ENCODE measurements at regions not wholly inside any gene's neighbourhood (a gene's known extent, or its start where the extent isn't known, plus 50 kb on each side); places are given as distances from the start of the nearest gene placed in this dataset.

DNA sequence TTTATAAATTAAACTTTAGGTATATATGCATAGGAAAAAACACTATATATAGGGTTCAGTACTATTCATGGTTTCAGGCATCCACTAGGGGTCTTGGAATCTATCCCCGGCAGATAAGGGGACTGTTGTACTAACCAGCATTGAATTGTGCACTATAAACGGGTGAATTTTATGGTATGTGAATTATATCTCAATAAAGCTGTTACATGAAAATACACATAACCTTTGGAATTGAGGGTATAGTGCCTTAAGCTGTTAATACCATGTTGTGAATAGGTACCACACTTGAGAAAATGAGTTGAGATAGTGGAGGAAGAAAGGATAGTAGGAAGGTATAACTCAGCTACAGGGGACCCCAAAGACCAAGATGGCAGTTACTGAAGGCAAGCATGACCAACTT is 167.3 kb downstream of the HAUS1 start:
- DNase-seq (ENCODE audit: extremely low spot score), result no peak
- POLR2A ChIA-PET, result no interaction called here
- TF ChIP-seq FOXK2 (IDR thresholded peaks at IDR 0.05) (no peak), LEF1 (IDR thresholded peaks at IDR 0.05; ENCODE audit: borderline replicate concordance) (no peak), BHLHE40 (IDR thresholded peaks at IDR 0.05; ENCODE audit: borderline replicate concordance) (no peak), ELF4 (IDR thresholded peaks at IDR 0.05) (no peak), HDGF (IDR thresholded peaks at IDR 0.05; ENCODE audit: borderline replicate concordance) (no peak)
- TF ChIP-seq, protein P1, sequence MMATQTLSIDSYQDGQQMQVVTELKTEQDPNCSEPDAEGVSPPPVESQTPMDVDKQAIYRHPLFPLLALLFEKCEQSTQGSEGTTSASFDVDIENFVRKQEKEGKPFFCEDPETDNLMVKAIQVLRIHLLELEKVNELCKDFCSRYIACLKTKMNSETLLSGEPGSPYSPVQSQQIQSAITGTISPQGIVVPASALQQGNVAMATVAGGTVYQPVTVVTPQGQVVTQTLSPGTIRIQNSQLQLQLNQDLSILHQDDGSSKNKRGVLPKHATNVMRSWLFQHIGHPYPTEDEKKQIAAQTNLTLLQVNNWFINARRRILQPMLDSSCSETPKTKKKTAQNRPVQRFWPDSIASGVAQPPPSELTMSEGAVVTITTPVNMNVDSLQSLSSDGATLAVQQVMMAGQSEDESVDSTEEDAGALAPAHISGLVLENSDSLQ (IDR thresholded peaks at IDR 0.05), result no peak
- CTCF ChIA-PET, result interaction anchor here (1.3 kb wide), 1 partner anchor 9 kb away, joined by 6 read pairs; no protein-coding TSS in a partner anchor

- POLR2A ChIA-PET, result interaction anchor here (0.9 kb wide), 1 partner anchor 100 kb away, joined by 4 read pairs; a partner anchor contains a TSS
- CTCF ChIA-PET, result no interaction called here
- no peak for DNase-seq (ENCODE audit: extremely low spot score)
- no peak for TF ChIP-seq TARDBP (IDR thresholded peaks at IDR 0.05)
- TF ChIP-seq FOXM1 (IDR thresholded peaks at IDR 0.05; ENCODE audit: borderline replicate concordance), result no peak
- TF ChIP-seq, protein P1 (IDR thresholded peaks at IDR 0.05), result no peak
- no peak for TF ChIP-seq SUZ12 (IDR thresholded peaks at IDR 0.05)
- no peak for TF ChIP-seq HDGF (IDR thresholded peaks at IDR 0.05; ENCODE audit: borderline replicate concordance)
- TF ChIP-seq L3MBTL2 (conservative IDR thresholded peaks at IDR 0.05), result no peak
- TF ChIP-seq LEF1 (IDR thresholded peaks at IDR 0.05; ENCODE audit: borderline replicate concordance), result no peak
- no peak for TF ChIP-seq CTBP1 (IDR thresholded peaks at IDR 0.05; ENCODE audit: borderline replicate concordance)
- TF ChIP-seq SP1 (IDR thresholded peaks at IDR 0.05), result no peak
- no peak for TF ChIP-seq ZNF384 (IDR thresholded peaks at IDR 0.05)
These were observed 169.7 kb downstream of the HAUS1 start for GRCh38 chr18:46273861-46274260.

GRCh38 chr18:46274266-46274665 is 170.1 kb downstream of the HAUS1 start:
- DNase-seq (ENCODE audit: extremely low spot score), result no peak
- CTCF ChIA-PET, result no interaction called here
- TF ChIP-seq LEF1 (IDR thresholded peaks at IDR 0.05; ENCODE audit: borderline replicate concordance), result no peak
- no peak for TF ChIP-seq L3MBTL2 (conservative IDR thresholded peaks at IDR 0.05)
- no peak for TF ChIP-seq ZNF384 (IDR thresholded peaks at IDR 0.05)
- POLR2A ChIA-PET, result interaction anchor here (0.9 kb wide), 1 partner anchor 101 kb away, joined by 4 read pairs; a partner anchor contains a TSS

GRCh38 chr18:46275370-46275769 is 171.2 kb downstream of the HAUS1 start:
- no peak for DNase-seq (ENCODE audit: extremely low spot score)
- ChIA-PET CTCF (interaction anchor here (0.6 to 0.9 kb wide), 2 partner anchors 202 to 383 kb away, joined by 3 to 5 read pairs; no protein-coding TSS in a partner anchor), POLR2A (no interaction called here)
- no peak for TF ChIP-seq L3MBTL2 (conservative IDR thresholded peaks at IDR 0.05)
- no peak for TF ChIP-seq BHLHE40 (IDR thresholded peaks at IDR 0.05; ENCODE audit: borderline replicate concordance)
- TF ChIP-seq FOXA1 (IDR thresholded peaks at IDR 0.05), result no peak
- TF ChIP-seq CTBP1 (IDR thresholded peaks at IDR 0.05; ENCODE audit: borderline replicate concordance), result no peak
- TF ChIP-seq ELF4 (IDR thresholded peaks at IDR 0.05), result no peak
- TF ChIP-seq ARNT (IDR thresholded peaks at IDR 0.05), result no peak
- TF ChIP-seq LEF1 (IDR thresholded peaks at IDR 0.05; ENCODE audit: borderline replicate concordance), result no peak

- CTCF ChIA-PET, result no interaction called here
- DNase-seq (ENCODE audit: extremely low spot score), result no peak
- POLR2A ChIA-PET, result no interaction called here
- no peak for TF ChIP-seq FOXK2 (IDR thresholded peaks at IDR 0.05)
- TF ChIP-seq ARNT (IDR thresholded peaks at IDR 0.05), result no peak
These were observed 172.6 kb downstream of the HAUS1 start for GRCh38 chr18:46276748-46277147.

GRCh38 chr18:46278481-46279465 is 174.6 kb downstream of the HAUS1 start:
- DNase-seq (ENCODE audit: extremely low spot score), result no peak
- POLR2A ChIA-PET, result no interaction called here

GRCh38 chr18:46279673-46280072 is 175.5 kb downstream of the HAUS1 start:
- ChIA-PET POLR2A (no interaction called here), CTCF (interaction anchor here (0.7 to 2.1 kb wide), 4 partner anchors 8 to 378 kb away, joined by 3 to 7 read pairs (median 5); no protein-coding TSS in a partner anchor)

More at GRCh38 chr18:46278481-46279465, 174.6 kb downstream of the HAUS1 start:
- CTCF ChIA-PET, result interaction anchor here (0.8 kb wide), 1 partner anchor 379 kb away, joined by 3 read pairs; no protein-coding TSS in a partner anchor
- TF ChIP-seq, protein P1 (IDR thresholded peaks at IDR 0.05), result peak; percentile 22; the same call in 1 of the 2 replicates
- TF ChIP-seq L3MBTL2 (conservative IDR thresholded peaks at IDR 0.05) (no peak), TARDBP (IDR thresholded peaks at IDR 0.05) (no peak)

More at GRCh38 chr18:46279673-46280072, 175.5 kb downstream of the HAUS1 start:
- TF ChIP-seq LEF1 (IDR thresholded peaks at IDR 0.05; ENCODE audit: borderline replicate concordance), result no peak
- no peak for TF ChIP-seq L3MBTL2 (conservative IDR thresholded peaks at IDR 0.05)
- TF ChIP-seq ZNF384 (IDR thresholded peaks at IDR 0.05), result no peak
- TF ChIP-seq CTBP1 (IDR thresholded peaks at IDR 0.05; ENCODE audit: borderline replicate concordance), result no peak
- no peak for TF ChIP-seq SP1 (IDR thresholded peaks at IDR 0.05)
- no peak for TF ChIP-seq BHLHE40 (IDR thresholded peaks at IDR 0.05; ENCODE audit: borderline replicate concordance)
- TF ChIP-seq TARDBP (IDR thresholded peaks at IDR 0.05), result no peak
- no peak for TF ChIP-seq NFRKB (IDR thresholded peaks at IDR 0.05)
- no peak for TF ChIP-seq FOXK2 (IDR thresholded peaks at IDR 0.05)
- no peak for TF ChIP-seq FOXM1 (IDR thresholded peaks at IDR 0.05; ENCODE audit: borderline replicate concordance)
- no peak for TF ChIP-seq SUZ12 (IDR thresholded peaks at IDR 0.05)
- no peak for DNase-seq (ENCODE audit: extremely low spot score)
